ENCODE measurements at regions not wholly inside any gene's neighbourhood (a gene's known extent, or its start where the extent isn't known, plus 50 kb on each side); places are given as distances from the start of the nearest gene placed in this dataset.

- H2AFZ ChIP-seq (ENCODE audit: low read depth), result no peak overlapping the region
- H3K4me1 ChIP-seq (ENCODE audit: low read depth, poor library complexity, severe bottlenecking), result peaks cover 52% of the 10 kb centered on the region
- no peaks in the 10 kb centered on the region for H3K79me2 ChIP-seq (ENCODE audit: insufficient read depth, low read depth)
- H3K27ac ChIP-seq, result no peak overlapping the region
- H3K4me2 ChIP-seq, result no peak overlapping the region
- H4K20me1 ChIP-seq (ENCODE audit: insufficient read depth), result no peaks in the 10 kb centered on the region
- no peak overlapping the region for H3K4me3 ChIP-seq (IDR thresholded peaks at IDR 0.05; ENCODE audit: insufficient read depth, low read depth, low read length)
- no peak for TF ChIP-seq CTCF (conservative IDR thresholded peaks at IDR 0.05; ENCODE audit: low read depth, low read length)
- no peaks in the 10 kb centered on the region for H3K27me3 ChIP-seq (ENCODE audit: insufficient read depth, low read depth)
- no peaks in the 10 kb centered on the region for H3K36me3 ChIP-seq (ENCODE audit: insufficient read depth)
- H3K9ac ChIP-seq, result no peak overlapping the region
Observed at GRCh38 chr2:20511130-20511529, 64.3 kb downstream of the RHOB start.

- H3K4me1 ChIP-seq (ENCODE audit: low read depth, poor library complexity, severe bottlenecking), result peaks cover 50% of the 10 kb centered on the region
- H3K27ac ChIP-seq, result no peak overlapping the region
- TF ChIP-seq CTCF (conservative IDR thresholded peaks at IDR 0.05; ENCODE audit: low read depth, low read length), result no peak
- H3K79me2 ChIP-seq (ENCODE audit: insufficient read depth, low read depth), result no peaks in the 10 kb centered on the region
- H2AFZ ChIP-seq (ENCODE audit: low read depth), result no peak overlapping the region
- no peak overlapping the region for H3K9ac ChIP-seq
- H3K27me3 ChIP-seq (ENCODE audit: insufficient read depth, low read depth), result no peaks in the 10 kb centered on the region
- no peaks in the 10 kb centered on the region for H4K20me1 ChIP-seq (ENCODE audit: insufficient read depth)
- H3K4me2 ChIP-seq, result no peak overlapping the region
- no peak overlapping the region for H3K4me3 ChIP-seq (IDR thresholded peaks at IDR 0.05; ENCODE audit: insufficient read depth, low read depth, low read length)
- no peaks in the 10 kb centered on the region for H3K36me3 ChIP-seq (ENCODE audit: insufficient read depth)
Observed at GRCh38 chr2:20512061-20512605, 65.3 kb downstream of the RHOB start.

DNA sequence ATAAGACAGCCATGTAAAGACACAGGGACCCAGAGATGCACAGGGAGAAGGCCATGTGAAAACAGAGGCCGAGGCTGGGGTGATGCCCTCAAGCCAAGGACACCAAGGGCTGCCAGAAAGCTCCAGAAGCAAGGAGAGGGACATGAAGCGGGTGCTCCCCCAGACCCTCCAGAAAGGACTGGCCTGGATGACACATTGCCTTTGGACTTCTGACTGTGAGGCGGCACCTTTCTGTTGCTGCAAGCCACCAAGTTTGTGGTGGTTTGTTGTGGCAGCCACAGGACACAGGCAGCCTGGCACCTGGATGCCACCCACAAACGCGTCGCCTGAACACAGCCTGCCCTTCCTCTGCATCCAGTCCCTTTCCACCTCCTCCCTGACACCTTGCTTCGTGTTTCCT, 67.1 kb downstream of the RHOB start:
- Histone ChIP-seq H2AFZ (ENCODE audit: low read depth) (no peak overlapping the region), H3K4me3 (IDR thresholded peaks at IDR 0.05; ENCODE audit: insufficient read depth, low read depth, low read length) (no peak overlapping the region), H3K79me2 (ENCODE audit: insufficient read depth, low read depth) (no peaks in the 10 kb centered on the region), H3K9ac (no peak overlapping the region), H3K4me2 (no peak overlapping the region), H3K27ac (no peak overlapping the region), H4K20me1 (ENCODE audit: insufficient read depth) (no peaks in the 10 kb centered on the region), H3K36me3 (ENCODE audit: insufficient read depth) (no peaks in the 10 kb centered on the region), H3K4me1 (ENCODE audit: low read depth, poor library complexity, severe bottlenecking) (peaks cover 45% of the 10 kb centered on the region), H3K27me3 (ENCODE audit: insufficient read depth, low read depth) (no peaks in the 10 kb centered on the region)
- no peak for TF ChIP-seq CTCF (conservative IDR thresholded peaks at IDR 0.05; ENCODE audit: low read depth, low read length)

DNA sequence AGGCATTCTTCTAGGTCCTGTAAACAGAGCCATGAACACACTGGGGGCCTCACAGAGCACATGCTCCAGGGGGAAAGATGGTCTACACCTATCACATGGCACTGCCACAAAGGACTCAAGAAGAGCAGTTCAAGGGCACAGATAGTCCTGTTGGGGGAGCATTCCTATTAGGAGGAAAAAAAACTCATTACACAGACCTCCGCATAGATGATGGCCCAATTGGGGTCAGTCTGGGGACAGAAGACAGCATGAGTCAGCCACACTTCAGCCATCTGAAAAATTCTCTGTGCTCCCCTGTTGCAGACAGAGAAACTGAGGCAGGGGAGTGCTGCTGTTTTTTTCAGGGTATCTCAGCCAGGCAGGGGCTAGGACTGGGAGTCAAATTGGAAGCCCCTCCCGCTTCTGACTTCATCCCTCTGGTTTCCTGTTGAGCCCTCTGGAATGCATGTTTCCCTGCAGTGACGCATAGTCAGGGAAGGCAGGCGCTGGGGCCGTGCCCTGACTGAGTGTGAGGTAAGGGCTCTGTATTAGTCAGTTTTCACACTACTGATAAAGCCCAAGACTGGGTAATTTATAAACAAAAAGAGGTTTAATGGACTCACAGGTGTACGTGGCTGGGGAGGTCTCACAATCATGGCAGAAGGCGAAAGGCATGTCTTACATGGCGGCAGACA, 67.9 kb downstream of the RHOB start:
- no peak overlapping the region for H3K9ac ChIP-seq
- no peak overlapping the region for H3K4me3 ChIP-seq (IDR thresholded peaks at IDR 0.05; ENCODE audit: insufficient read depth, low read depth, low read length)
- H2AFZ ChIP-seq (ENCODE audit: low read depth), result no peak overlapping the region
- no peaks in the 10 kb centered on the region for H3K79me2 ChIP-seq (ENCODE audit: insufficient read depth, low read depth)
- no peaks in the 10 kb centered on the region for H3K36me3 ChIP-seq (ENCODE audit: insufficient read depth)
- H3K27ac ChIP-seq, result no peak overlapping the region
- no peak for TF ChIP-seq CTCF (conservative IDR thresholded peaks at IDR 0.05; ENCODE audit: low read depth, low read length)
- H4K20me1 ChIP-seq (ENCODE audit: insufficient read depth), result no peaks in the 10 kb centered on the region
- H3K27me3 ChIP-seq (ENCODE audit: insufficient read depth, low read depth), result no peaks in the 10 kb centered on the region
- peaks cover 37% of the 10 kb centered on the region for H3K4me1 ChIP-seq (ENCODE audit: low read depth, poor library complexity, severe bottlenecking)
- no peak overlapping the region for H3K4me2 ChIP-seq
